ENCODE measurements at regions not wholly inside any gene's neighbourhood (a gene's known extent, or its start where the extent isn't known, plus 50 kb on each side); places are given as distances from the start of the nearest gene placed in this dataset.

GRCh38 chr4:185883591-185883990 lies 71.6 kb upstream of the SORBS2 start:
- TF ChIP-seq, protein P1, sequence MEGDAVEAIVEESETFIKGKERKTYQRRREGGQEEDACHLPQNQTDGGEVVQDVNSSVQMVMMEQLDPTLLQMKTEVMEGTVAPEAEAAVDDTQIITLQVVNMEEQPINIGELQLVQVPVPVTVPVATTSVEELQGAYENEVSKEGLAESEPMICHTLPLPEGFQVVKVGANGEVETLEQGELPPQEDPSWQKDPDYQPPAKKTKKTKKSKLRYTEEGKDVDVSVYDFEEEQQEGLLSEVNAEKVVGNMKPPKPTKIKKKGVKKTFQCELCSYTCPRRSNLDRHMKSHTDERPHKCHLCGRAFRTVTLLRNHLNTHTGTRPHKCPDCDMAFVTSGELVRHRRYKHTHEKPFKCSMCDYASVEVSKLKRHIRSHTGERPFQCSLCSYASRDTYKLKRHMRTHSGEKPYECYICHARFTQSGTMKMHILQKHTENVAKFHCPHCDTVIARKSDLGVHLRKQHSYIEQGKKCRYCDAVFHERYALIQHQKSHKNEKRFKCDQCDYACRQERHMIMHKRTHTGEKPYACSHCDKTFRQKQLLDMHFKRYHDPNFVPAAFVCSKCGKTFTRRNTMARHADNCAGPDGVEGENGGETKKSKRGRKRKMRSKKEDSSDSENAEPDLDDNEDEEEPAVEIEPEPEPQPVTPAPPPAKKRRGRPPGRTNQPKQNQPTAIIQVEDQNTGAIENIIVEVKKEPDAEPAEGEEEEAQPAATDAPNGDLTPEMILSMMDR (IDR thresholded peaks at IDR 0.05; ENCODE audit: extremely low read depth in 1 of 2, insufficient read depth in 1 of 2, low read depth in 1 of 2, low read length in 2 of 2): no peak
- TF ChIP-seq POLR2A (IDR thresholded peaks at IDR 0.05; ENCODE audit: low read depth, low read length) (no peak), EZH2 (IDR thresholded peaks at IDR 0.05; ENCODE audit: borderline replicate concordance, low read depth, low read length, severe bottlenecking) (no peak), MAX (IDR thresholded peaks at IDR 0.05; ENCODE audit: insufficient read depth, insufficient read length) (no peak), POLR2AphosphoS5 (IDR thresholded peaks at IDR 0.05; ENCODE audit: insufficient read depth, low read depth, low read length) (no peak)
